HL-60 (cell line): ENCODE measurements at regions not wholly inside any gene's neighbourhood (a gene's known extent, or its start where the extent isn't known, plus 50 kb on each side); places are given as distances from the start of the nearest gene placed in this dataset.

Source experiments
- CTCF ChIP-seq: IDR thresholded peaks from one replicate; pipeline ENCODE4 v1.5.1; 2011; ENCODE audit warnings: low read length, control low read depth, inconsistent platforms; ENCODE audit not compliant: insufficient read depth
- GABPA ChIP-seq: IDR thresholded peaks from 2 replicates; pipeline ENCODE4 v1.6.1; 2012; ENCODE audit warnings: low read depth
- REST ChIP-seq: IDR thresholded peaks from 2 replicates; pipeline ENCODE4 v1.6.1; 2012; ENCODE audit warnings: low read depth; ENCODE audit not compliant: insufficient replicate concordance

- no peak for TF ChIP-seq CTCF
- TF ChIP-seq REST, result no peak
- no peak for TF ChIP-seq GABPA
Measured at GRCh38 chr5:38719916-38720315, 125.9 kb upstream of the OSMR start.
